Skeletal muscle tissue (tissue), 3 donors: ENCODE measurements at regions not wholly inside any gene's neighbourhood (a gene's known extent, or its start where the extent isn't known, plus 50 kb on each side); places are given as distances from the start of the nearest gene placed in this dataset.

Source experiments
- H3K27ac ChIP-seq: one replicate; pipeline ENCODE4 v1.7.0; 2013; ENCODE audit warnings: mild to moderate bottlenecking, low read depth, low read length, inconsistent platforms
- H3K27me3 ChIP-seq, 3 donors: one replicate each; pipeline ENCODE4 v1.7.0; 2013; ENCODE audit warnings: low read length in 3 of 3; ENCODE audit not compliant: control insufficient read depth in 3 of 3, insufficient read depth in 3 of 3
- H3K36me3 ChIP-seq, 3 donors: one replicate each; pipeline ENCODE4 v1.7.0; 2013; ENCODE audit warnings: low read length in 3 of 3; ENCODE audit not compliant: control insufficient read depth in 3 of 3, insufficient read depth in 3 of 3
- H3K4me1 ChIP-seq, 3 donors: one replicate each; pipeline ENCODE4 v1.7.0; 2013; ENCODE audit warnings: low read length in 3 of 3, mild to moderate bottlenecking in 3 of 3; ENCODE audit not compliant: control insufficient read depth in 3 of 3, insufficient read depth in 3 of 3
- H3K4me3 ChIP-seq, 3 donors: one replicate each; pipeline ENCODE4 v1.7.0; 2013; ENCODE audit warnings: low read length in 3 of 3
- H3K9ac ChIP-seq, 3 donors: one replicate each; pipeline ENCODE4 v1.7.0; 2013; ENCODE audit warnings: low read length in 3 of 3, mild to moderate bottlenecking in 3 of 3, moderate library complexity in 2 of 3, low read depth in 1 of 3
- H3K9me3 ChIP-seq, 3 donors: one replicate each; pipeline ENCODE4 v1.7.0; 2013; ENCODE audit warnings: low read length in 3 of 3; ENCODE audit not compliant: control insufficient read depth in 3 of 3
- donor health status: Osteomylitis.

GRCh38 chr3:30495172-30496065 is 111.0 kb upstream of the TGFBR2 start:
- H3K4me3 ChIP-seq = no peak overlapping the region

GRCh38 chr3:30496066-30496966 is 110.1 kb upstream of the TGFBR2 start:
- Histone ChIP-seq H3K4me3 (no peak overlapping the region), H3K9ac (peak overlapping the region in 1 of 3 donors; percentile 10), H3K27ac (peak overlapping the region; percentile 73), H3K4me1 (peaks cover 3 to 14% (median 4%) of the 10 kb centered on the region in 3 donors), H3K36me3 (no peaks in the 10 kb centered on the region), H3K9me3 (no peaks in the 10 kb centered on the region), H3K27me3 (no peaks in the 10 kb centered on the region)

More at GRCh38 chr3:30495172-30496065, 111.0 kb upstream of the TGFBR2 start:
- Histone ChIP-seq H3K9ac (no peak overlapping the region), H3K9me3 (no peaks in the 10 kb centered on the region), H3K36me3 (no peaks in the 10 kb centered on the region), H3K27me3 (no peaks in the 10 kb centered on the region), H3K4me1 (peaks cover 3 to 14% (median 4%) of the 10 kb centered on the region in 3 donors), H3K27ac (peak overlapping the region; percentile 73)

GRCh38 chr3:30498587-30498967 is 107.8 kb upstream of the TGFBR2 start:
- Histone ChIP-seq H3K9me3 (no peaks in the 10 kb centered on the region), H3K36me3 (no peaks in the 10 kb centered on the region), H3K27me3 (no peaks in the 10 kb centered on the region), H3K4me1 (peaks cover 3 to 14% (median 4%) of the 10 kb centered on the region in 3 donors), H3K4me3 (no peak overlapping the region), H3K27ac (no peak overlapping the region), H3K9ac (no peak overlapping the region)

DNA sequence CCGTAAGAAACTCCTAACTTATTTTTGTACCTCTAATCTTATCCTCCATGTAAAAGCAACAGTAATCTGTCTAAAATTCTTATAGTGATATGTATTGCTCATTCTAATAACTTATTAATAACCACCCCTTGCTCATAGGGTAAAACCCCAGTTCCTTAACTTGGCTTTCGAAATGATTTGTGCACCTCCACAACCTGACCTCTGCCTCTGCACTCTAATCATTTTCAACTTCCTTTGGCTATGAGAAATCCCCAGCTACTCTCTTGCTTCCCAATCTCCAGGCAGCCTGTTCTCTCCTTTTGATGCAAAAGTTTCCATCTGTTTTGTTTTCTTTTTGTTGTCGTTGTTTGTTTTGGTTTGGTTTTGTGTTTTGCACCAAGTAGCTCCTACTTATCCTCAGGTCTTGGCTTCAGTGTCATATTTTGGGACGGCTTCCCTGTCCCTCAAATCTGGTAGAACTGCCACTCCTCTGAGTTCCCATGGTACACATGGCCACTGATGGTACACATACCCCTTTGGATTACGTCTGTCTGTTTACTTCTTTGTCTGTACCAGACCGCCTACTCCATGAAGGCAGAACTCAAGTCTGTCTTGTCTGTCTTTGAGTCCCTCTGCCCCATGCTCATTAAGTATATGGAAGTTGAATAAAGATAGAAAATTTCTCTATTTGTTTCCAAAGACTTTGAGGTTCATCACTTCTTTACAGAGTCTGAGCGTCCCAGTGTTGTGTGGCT is 105.6 kb upstream of the TGFBR2 start:
- Histone ChIP-seq H3K9ac (no peak overlapping the region), H3K4me1 (peaks cover 0 to 8% (median 4%) of the 10 kb centered on the region in 3 donors), H3K9me3 (no peaks in the 10 kb centered on the region), H3K36me3 (no peaks in the 10 kb centered on the region), H3K4me3 (no peak overlapping the region), H3K27me3 (no peaks in the 10 kb centered on the region), H3K27ac (no peak overlapping the region)

DNA sequence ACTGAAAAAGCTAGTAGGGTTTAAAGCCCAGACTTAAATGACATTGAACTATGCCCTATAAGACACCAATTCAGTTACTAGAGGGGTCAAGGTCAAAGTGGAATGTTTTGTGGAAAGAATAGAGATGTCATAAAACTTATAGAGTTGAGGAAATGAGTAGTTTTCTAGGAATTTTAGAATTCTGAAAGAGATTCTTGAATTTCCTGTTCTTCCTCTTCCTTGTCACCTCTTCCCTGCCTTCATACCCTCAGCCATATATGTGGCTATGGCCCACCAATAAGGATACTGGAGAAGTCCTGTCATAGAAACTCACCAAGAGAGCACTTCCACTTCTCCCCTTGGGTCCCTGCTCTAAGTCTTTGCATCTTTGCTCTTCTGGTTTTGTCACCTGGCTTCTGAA is 104.9 kb upstream of the TGFBR2 start:
- Histone ChIP-seq H3K9me3 (no peaks in the 10 kb centered on the region), H3K9ac (no peak overlapping the region), H3K27me3 (no peaks in the 10 kb centered on the region), H3K4me1 (peaks cover 0 to 4% (median 4%) of the 10 kb centered on the region in 3 donors), H3K36me3 (no peaks in the 10 kb centered on the region), H3K4me3 (no peak overlapping the region), H3K27ac (no peak overlapping the region)

GRCh38 chr3:30502051-30502741 is 104.2 kb upstream of the TGFBR2 start:
- H3K36me3 ChIP-seq = no peaks in the 10 kb centered on the region
- H3K4me1 ChIP-seq = no peaks in the 10 kb centered on the region
- no peak overlapping the region for H3K9ac ChIP-seq
- no peaks in the 10 kb centered on the region for H3K9me3 ChIP-seq
- no peak overlapping the region for H3K27ac ChIP-seq
- no peak overlapping the region for H3K4me3 ChIP-seq
- no peaks in the 10 kb centered on the region for H3K27me3 ChIP-seq

DNA sequence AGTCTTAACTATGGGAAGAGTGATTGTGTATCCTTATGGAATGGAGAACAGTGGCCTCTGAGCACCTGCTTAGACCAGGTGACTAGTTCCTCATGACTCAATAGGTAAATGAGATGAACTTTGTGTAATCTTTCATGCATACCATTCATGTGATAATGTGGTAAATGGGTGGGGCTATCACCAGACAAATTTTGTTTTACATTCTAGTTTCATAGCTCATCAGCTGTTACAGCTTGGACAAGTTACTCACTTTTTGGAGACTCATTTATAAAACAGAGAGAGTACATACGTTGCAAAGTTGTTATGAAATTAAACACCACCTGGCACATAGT is 103.7 kb upstream of the TGFBR2 start:
- Histone ChIP-seq H3K9me3 (no peaks in the 10 kb centered on the region), H3K36me3 (no peaks in the 10 kb centered on the region), H3K4me3 (no peak overlapping the region), H3K4me1 (no peaks in the 10 kb centered on the region), H3K9ac (no peak overlapping the region), H3K27ac (no peak overlapping the region), H3K27me3 (no peaks in the 10 kb centered on the region)

DNA sequence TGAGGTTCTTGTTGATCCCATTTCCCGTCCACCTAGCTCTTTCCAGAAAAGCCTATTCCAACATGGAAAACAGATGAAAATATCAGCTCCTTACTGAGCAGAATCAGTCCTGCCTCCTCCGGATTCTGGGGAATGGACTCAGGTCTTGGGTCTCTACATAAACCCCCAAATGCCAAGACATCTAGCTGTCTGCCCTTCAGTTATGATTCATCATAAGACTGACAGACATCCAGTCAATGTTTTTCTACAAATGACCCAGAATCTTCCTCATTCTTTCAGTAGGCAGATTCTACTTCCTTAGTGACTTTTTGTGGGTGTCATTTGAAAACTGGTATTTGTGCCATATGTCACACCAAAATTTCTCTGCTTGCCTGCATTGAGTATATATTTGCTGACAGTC is 103.0 kb upstream of the TGFBR2 start:
- Histone ChIP-seq H3K9me3 (no peaks in the 10 kb centered on the region), H3K36me3 (no peaks in the 10 kb centered on the region), H3K9ac (no peak overlapping the region), H3K4me3 (no peak overlapping the region), H3K27me3 (no peaks in the 10 kb centered on the region), H3K27ac (no peak overlapping the region), H3K4me1 (no peaks in the 10 kb centered on the region)

DNA sequence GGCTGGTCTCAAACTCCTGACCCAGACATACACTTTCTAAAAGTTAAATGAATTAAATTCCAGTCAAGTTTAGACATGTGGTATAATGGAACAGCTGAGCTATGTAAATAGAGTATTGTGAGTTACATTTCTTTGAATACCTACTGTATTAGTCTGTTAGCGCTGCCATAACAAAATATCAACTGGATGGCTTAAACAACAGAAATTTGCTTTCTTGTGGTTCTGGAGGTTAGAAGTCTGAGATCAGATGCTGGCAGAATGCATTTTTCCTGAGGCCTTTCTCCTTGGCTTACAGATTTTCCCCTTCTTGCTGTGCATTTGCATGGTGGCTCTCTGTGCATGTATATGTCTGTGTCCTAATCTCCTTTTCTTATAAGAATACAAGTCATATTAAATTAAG is 101.5 kb upstream of the TGFBR2 start:
- no peak overlapping the region for H3K27ac ChIP-seq
- no peaks in the 10 kb centered on the region for H3K27me3 ChIP-seq

More for the DNA sequence above, 101.5 kb upstream of the TGFBR2 start:
- Histone ChIP-seq H3K36me3 (no peaks in the 10 kb centered on the region), H3K4me3 (no peak overlapping the region), H3K9me3 (no peaks in the 10 kb centered on the region), H3K9ac (no peak overlapping the region), H3K4me1 (no peaks in the 10 kb centered on the region)
